Type B pancreatic cell (in vitro differentiated cells): ENCODE measurements at regions not wholly inside any gene's neighbourhood (a gene's known extent, or its start where the extent isn't known, plus 50 kb on each side); places are given as distances from the start of the nearest gene placed in this dataset.

Experiments
- DNase-seq: peaks from one replicate; pipeline ENCODE4 v3.0.0; 2021; ENCODE audit warnings: mixed read lengths; ENCODE audit not compliant: unreplicated experiment; ENCODE audit errors: extremely low spot score
- H3K27ac Mint-ChIP-seq: 2 replicates; pipeline ENCODE4 v1.8.0; 2021; ENCODE audit warnings: mild to moderate bottlenecking, mixed read lengths
- H3K27me3 Mint-ChIP-seq: 2 replicates; pipeline ENCODE4 v1.8.0; 2021; ENCODE audit warnings: mixed read lengths
- H3K36me3 Mint-ChIP-seq: 2 replicates; pipeline ENCODE4 v1.8.0; 2021; ENCODE audit warnings: mixed read lengths
- H3K4me1 Mint-ChIP-seq: one replicate; pipeline ENCODE4 v1.8.0; 2021; ENCODE audit warnings: mixed read lengths; ENCODE audit not compliant: unreplicated experiment
- H3K4me3 Mint-ChIP-seq: 2 replicates; pipeline ENCODE4 v1.8.0; 2021; ENCODE audit warnings: mild to moderate bottlenecking, mixed read lengths
- H3K9me3 Mint-ChIP-seq: 2 replicates; pipeline ENCODE4 v1.8.0; 2021; ENCODE audit warnings: mixed read lengths
- CTCF ChIP-seq: fragments of 200-600 bp; sonication (generic); conservative IDR thresholded peaks from 2 replicates; pipeline ENCODE4 v1.5.0; 2021; ENCODE audit warnings: antibody characterized with exemption, mild to moderate bottlenecking

GRCh38 chr2:9751831-9752230 lies 91.4 kb upstream of the TAF1B start:
- no peak for TF ChIP-seq CTCF
- no peak overlapping the region for H3K27ac Mint-ChIP-seq
- no peak for DNase-seq
- peaks cover 14% of the 10 kb centered on the region for H3K27me3 Mint-ChIP-seq
- H3K9me3 Mint-ChIP-seq, result no peaks in the 10 kb centered on the region
- peaks cover 31% of the 10 kb centered on the region for H3K4me1 Mint-ChIP-seq
- no peaks in the 10 kb centered on the region for H3K36me3 Mint-ChIP-seq
- H3K4me3 Mint-ChIP-seq, result no peak overlapping the region

DNA sequence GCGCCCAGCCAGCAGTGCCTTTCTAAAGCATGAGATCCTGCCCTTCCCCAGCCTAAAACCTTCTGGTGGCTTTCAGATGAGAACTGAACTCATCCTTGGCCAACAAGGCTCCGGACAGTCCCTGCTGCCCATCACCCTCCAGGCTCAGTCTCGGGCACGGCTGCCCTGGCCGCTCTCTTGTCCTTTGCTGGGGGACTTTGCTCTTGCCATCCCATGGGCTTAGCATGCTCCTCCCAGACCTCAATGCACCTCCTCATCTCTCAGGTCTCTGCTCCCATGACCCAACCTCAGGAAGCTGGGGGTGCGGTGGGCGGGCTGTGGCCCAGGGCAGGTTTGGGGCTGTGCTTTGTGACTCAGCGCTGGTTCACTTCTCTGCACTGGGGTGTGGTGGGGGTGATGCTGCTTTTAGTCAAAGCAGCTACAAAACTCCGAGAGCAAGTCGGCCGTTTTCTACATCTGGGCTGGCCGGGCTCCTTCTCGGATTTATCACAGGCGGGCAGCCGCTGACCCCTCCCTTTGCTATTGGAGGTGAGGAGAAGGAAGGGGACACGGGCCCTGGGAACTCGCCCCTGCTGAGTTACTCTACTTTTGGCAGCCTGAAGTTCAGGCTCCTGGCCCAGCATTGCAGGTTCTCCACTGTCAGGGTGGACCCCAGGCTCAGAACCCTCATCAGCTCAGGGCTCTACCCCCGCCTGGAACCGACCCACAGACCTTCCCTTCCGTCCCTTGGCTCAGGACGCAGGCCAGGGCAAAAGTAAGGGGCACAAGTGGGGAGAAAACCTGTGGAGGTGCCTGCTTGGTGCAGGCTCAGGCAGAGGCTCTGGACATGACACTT lies 90.6 kb upstream of the TAF1B start:
- peak overlapping the region; percentile 91 for H3K27ac Mint-ChIP-seq
- H3K27me3 Mint-ChIP-seq, result peaks cover 17% of the 10 kb centered on the region
- DNase-seq, result no peak
- H3K4me3 Mint-ChIP-seq, result peak overlapping the region; percentile 76
- no peak for TF ChIP-seq CTCF
- no peaks in the 10 kb centered on the region for H3K9me3 Mint-ChIP-seq
- H3K4me1 Mint-ChIP-seq, result peaks cover 37% of the 10 kb centered on the region
- H3K36me3 Mint-ChIP-seq, result no peaks in the 10 kb centered on the region

- H3K9me3 Mint-ChIP-seq, result no peaks in the 10 kb centered on the region
- TF ChIP-seq CTCF, result no peak
- H3K4me3 Mint-ChIP-seq, result peak overlapping the region; percentile 76
- no peaks in the 10 kb centered on the region for H3K36me3 Mint-ChIP-seq
- no peak for DNase-seq
- H3K27me3 Mint-ChIP-seq, result peaks cover 19% of the 10 kb centered on the region
- peak overlapping the region; percentile 91 for H3K27ac Mint-ChIP-seq
- peaks cover 43% of the 10 kb centered on the region for H3K4me1 Mint-ChIP-seq
Measured at GRCh38 chr2:9753276-9753600, 90.0 kb upstream of the TAF1B start.

DNA sequence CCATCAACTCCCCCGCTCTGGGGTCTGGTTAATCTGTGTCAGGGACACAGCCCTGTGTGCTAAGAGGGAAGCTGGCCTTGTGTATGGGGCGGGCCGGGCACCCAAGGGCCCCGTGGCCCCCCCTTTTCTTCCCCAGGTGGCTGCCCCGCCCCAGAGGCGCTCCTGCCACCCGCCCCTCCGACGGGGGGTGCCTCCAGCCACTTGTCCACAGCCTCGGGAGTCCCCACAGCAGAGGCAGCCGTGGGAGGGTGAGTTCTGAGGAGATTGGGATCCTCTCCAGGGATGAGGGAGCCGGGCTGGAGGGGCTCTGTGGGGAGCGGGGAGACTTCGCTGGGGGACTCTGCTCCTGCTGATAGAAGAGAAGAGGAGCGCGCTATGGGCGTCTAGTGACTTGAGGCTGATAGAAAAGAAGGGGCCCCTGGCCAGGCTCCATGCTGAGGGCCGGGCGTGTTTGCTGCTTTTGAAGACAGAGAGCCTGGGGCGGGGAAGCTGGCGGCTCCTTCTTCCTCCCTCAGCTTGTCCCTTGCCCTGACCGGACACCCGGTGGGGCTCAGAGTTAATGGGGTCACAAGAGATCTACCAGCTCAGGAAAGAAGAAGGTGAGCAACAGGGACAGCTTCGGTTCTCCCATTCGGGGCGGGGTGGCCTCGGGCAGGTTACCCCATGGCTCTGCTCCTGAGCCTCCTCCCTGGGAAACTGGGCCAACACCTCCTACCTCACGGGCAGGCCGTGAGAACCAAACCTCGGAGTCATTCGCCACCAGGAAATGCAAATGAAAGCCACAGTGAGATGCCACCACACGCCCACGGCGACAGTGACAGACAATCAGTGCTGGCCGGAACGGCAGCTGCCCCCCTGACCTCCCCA lies 89.4 kb upstream of the TAF1B start:
- Mint-ChIP-seq H3K36me3 (no peaks in the 10 kb centered on the region), H3K4me3 (no peak overlapping the region), H3K9me3 (no peaks in the 10 kb centered on the region), H3K27ac (peak overlapping the region; percentile 91), H3K4me1 (peaks cover 50% of the 10 kb centered on the region), H3K27me3 (peaks cover 25% of the 10 kb centered on the region)
- TF ChIP-seq CTCF, result no peak
- no peak for DNase-seq

DNA sequence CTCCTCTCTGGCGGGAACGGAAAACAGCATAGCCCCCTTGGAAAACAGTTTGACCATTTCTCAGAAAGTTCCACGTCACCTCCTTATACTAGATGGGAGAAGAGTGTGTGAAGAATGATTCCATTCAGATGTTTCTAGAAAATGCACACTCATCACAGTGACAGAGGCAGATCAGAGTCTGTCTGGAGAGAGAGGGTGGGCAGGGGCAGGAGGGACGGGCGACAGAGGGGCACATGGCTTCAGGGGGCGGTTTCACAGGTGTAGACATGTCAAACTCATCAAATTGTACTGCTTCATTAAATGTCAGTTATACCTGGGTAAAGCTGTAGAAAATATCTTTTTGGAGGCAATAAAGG lies 88.8 kb upstream of the TAF1B start:
- peaks cover 52% of the 10 kb centered on the region for H3K4me1 Mint-ChIP-seq
- H3K4me3 Mint-ChIP-seq, result no peak overlapping the region
- H3K36me3 Mint-ChIP-seq, result no peaks in the 10 kb centered on the region
- peak overlapping the region; percentile 37 for H3K27ac Mint-ChIP-seq
- no peaks in the 10 kb centered on the region for H3K9me3 Mint-ChIP-seq
- peaks cover 25% of the 10 kb centered on the region for H3K27me3 Mint-ChIP-seq
- TF ChIP-seq CTCF, result no peak
- DNase-seq, result no peak
